SK-N-SH (cell line): ENCODE measurements at regions not wholly inside any gene's neighbourhood (a gene's known extent, or its start where the extent isn't known, plus 50 kb on each side); places are given as distances from the start of the nearest gene placed in this dataset.

Experiments
- EP300 ChIP-seq, 2 experiments: IDR thresholded peaks; 2 replicates each; pipeline versions ENCODE4 v1.4.0 to v1.6.1; 2012; ENCODE audit warnings: borderline replicate concordance in 1 of 2, low read depth in 1 of 2, low read length in 1 of 2
- JUND ChIP-seq: IDR thresholded peaks from 2 replicates; pipeline ENCODE4 v1.4.0; 2012
- PBX3 ChIP-seq: IDR thresholded peaks from 2 replicates; pipeline ENCODE4; 2012
- POLR2AphosphoS5 ChIP-seq: IDR thresholded peaks from 2 replicates; pipeline ENCODE4 v1.6.1; 2012; ENCODE audit warnings: low read depth, low read length
- RCOR1 ChIP-seq: fragments of 150-350 bp; IDR thresholded peaks from 2 replicates; pipeline ENCODE4 v1.6.1; 2017; ENCODE audit warnings: antibody characterized with exemption, low read length
- SIN3A ChIP-seq: IDR thresholded peaks from 2 replicates; pipeline ENCODE4 v1.6.1; 2012; ENCODE audit warnings: low read depth, mild to moderate bottlenecking, low read length, moderate library complexity, borderline replicate concordance
- SMC3 ChIP-seq: IDR thresholded peaks from 2 replicates; pipeline ENCODE4 v1.6.1; 2012; ENCODE audit warnings: low read depth, low read length, improper control_type of control experiment
- TAF1 ChIP-seq: IDR thresholded peaks from 2 replicates; pipeline ENCODE4 v1.6.1; 2012; ENCODE audit warnings: low read depth, mild to moderate bottlenecking, low read length, moderate library complexity, borderline replicate concordance
- TF ChIP-seq, protein P1 (sequence below): fragments of 200-600 bp; sonication (generic); IDR thresholded peaks from 2 replicates; pipeline ENCODE4 v1.6.1; 2017; ENCODE audit warnings: antibody characterized with exemption, mild to moderate bottlenecking, moderate library complexity

GRCh38 chr15:49718846-49719245 lies 98.0 kb downstream of the DTWD1 start:
- TF ChIP-seq EP300 (IDR thresholded peaks at IDR 0.05; ENCODE audit: borderline replicate concordance in 1 of 2, low read depth in 1 of 2, low read length in 1 of 2) = no peak
- TF ChIP-seq, protein P1, sequence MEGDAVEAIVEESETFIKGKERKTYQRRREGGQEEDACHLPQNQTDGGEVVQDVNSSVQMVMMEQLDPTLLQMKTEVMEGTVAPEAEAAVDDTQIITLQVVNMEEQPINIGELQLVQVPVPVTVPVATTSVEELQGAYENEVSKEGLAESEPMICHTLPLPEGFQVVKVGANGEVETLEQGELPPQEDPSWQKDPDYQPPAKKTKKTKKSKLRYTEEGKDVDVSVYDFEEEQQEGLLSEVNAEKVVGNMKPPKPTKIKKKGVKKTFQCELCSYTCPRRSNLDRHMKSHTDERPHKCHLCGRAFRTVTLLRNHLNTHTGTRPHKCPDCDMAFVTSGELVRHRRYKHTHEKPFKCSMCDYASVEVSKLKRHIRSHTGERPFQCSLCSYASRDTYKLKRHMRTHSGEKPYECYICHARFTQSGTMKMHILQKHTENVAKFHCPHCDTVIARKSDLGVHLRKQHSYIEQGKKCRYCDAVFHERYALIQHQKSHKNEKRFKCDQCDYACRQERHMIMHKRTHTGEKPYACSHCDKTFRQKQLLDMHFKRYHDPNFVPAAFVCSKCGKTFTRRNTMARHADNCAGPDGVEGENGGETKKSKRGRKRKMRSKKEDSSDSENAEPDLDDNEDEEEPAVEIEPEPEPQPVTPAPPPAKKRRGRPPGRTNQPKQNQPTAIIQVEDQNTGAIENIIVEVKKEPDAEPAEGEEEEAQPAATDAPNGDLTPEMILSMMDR = no peak
- TF ChIP-seq SMC3 = no peak
- TF ChIP-seq PBX3 = no peak
- no peak for TF ChIP-seq RCOR1
- no peak for TF ChIP-seq TAF1
- no peak for TF ChIP-seq JUND
- no peak for TF ChIP-seq POLR2AphosphoS5
- no peak for TF ChIP-seq SIN3A
